WTC11 (cell line): ENCODE measurements at regions not wholly inside any gene's neighbourhood (a gene's known extent, or its start where the extent isn't known, plus 50 kb on each side); places are given as distances from the start of the nearest gene placed in this dataset.

Experiments used
- ATAC-seq: fragments of 200-7000 bp; cut with Tn5 transposase; 2 replicates; pipeline ENCODE4 v1.10.0; 2021; ENCODE audit warnings: mild to moderate bottlenecking, moderate library complexity
- CTCF ChIA-PET: fragments of 300-600 bp; sonication (Branson Sonifier 250); formaldehyde crosslinking; loops from one replicate; lab custom pipeline; 2021; ENCODE audit warnings: antibody characterized with exemption; lab: Charles Lee
- POLR2A ChIA-PET: fragments of 350-600 bp; sonication (Branson Sonifier 250); formaldehyde crosslinking; loops from one replicate; lab custom pipeline; 2021; ENCODE audit warnings: antibody characterized with exemption; lab: Charles Lee
- DNase-seq: peaks from one replicate; pipeline ENCODE4 v3.0.0; 2021; ENCODE audit warnings: low spot score
- H3K27ac Mint-ChIP-seq: 2 replicates; pipeline ENCODE4 v1.8.0; 2021; ENCODE audit warnings: mixed read lengths
- H3K27me3 Mint-ChIP-seq: 2 replicates; pipeline ENCODE4 v1.8.0; 2021; ENCODE audit warnings: low read depth, mild to moderate bottlenecking, moderate library complexity, mixed read lengths
- H3K36me3 Mint-ChIP-seq: 2 replicates; pipeline ENCODE4 v1.8.0; 2021; ENCODE audit warnings: mixed read lengths
- H3K4me1 Mint-ChIP-seq: 2 replicates; pipeline ENCODE4 v1.8.0; 2022; ENCODE audit warnings: mixed read lengths
- H3K4me3 Mint-ChIP-seq: 2 replicates; pipeline ENCODE4 v1.8.0; 2021; ENCODE audit warnings: mild to moderate bottlenecking, moderate library complexity, mixed read lengths
- H3K9me3 Mint-ChIP-seq: 2 replicates; pipeline ENCODE4 v1.8.0; 2021; ENCODE audit warnings: mixed read lengths
- ATF1 ChIP-seq: sonication (generic); formaldehyde crosslinking; IDR thresholded peaks from 2 replicates; pipeline ENCODE4 v1.8.1; 2023; ENCODE audit warnings: mild to moderate bottlenecking, moderate library complexity, missing genetic modification reagents
- CBFB ChIP-seq: sonication (generic); formaldehyde crosslinking; IDR thresholded peaks from 2 replicates; pipeline ENCODE4 v1.8.1; 2022; ENCODE audit warnings: mild to moderate bottlenecking, low read depth, missing genetic modification reagents
- CREB1 ChIP-seq: sonication (generic); formaldehyde crosslinking; IDR thresholded peaks from 2 replicates; pipeline ENCODE4 v1.8.0; 2023; ENCODE audit warnings: mild to moderate bottlenecking, missing genetic modification reagents
- CREM ChIP-seq: sonication (generic); formaldehyde crosslinking; IDR thresholded peaks from 2 replicates; pipeline ENCODE4 v1.8.1; 2022; ENCODE audit warnings: mild to moderate bottlenecking, missing genetic modification reagents, moderate library complexity
- EMX1 ChIP-seq: fragments of 250-450 bp; sonication (Bioruptor Pico); IDR thresholded peaks from 2 replicates; pipeline ENCODE4 v1.8.0; 2021; ENCODE audit warnings: mild to moderate bottlenecking
- FOXJ3 ChIP-seq: sonication (generic); formaldehyde crosslinking; IDR thresholded peaks from 2 replicates; pipeline ENCODE4 v1.9.0; 2021; ENCODE audit warnings: missing genetic modification reagents, mild to moderate bottlenecking, borderline replicate concordance
- FOXK1 ChIP-seq: sonication (generic); formaldehyde crosslinking; IDR thresholded peaks from 2 replicates; pipeline ENCODE4 v1.8.0; 2022; ENCODE audit warnings: mild to moderate bottlenecking, moderate library complexity, missing genetic modification reagents
- FOXP1 ChIP-seq: sonication (generic); formaldehyde crosslinking; IDR thresholded peaks from 2 replicates; pipeline ENCODE4 v1.8.0; 2022; ENCODE audit warnings: missing genetic modification reagents, mild to moderate bottlenecking, moderate library complexity, borderline replicate concordance
- HMGA2 ChIP-seq: fragments of 250-450 bp; sonication (Bioruptor Pico); IDR thresholded peaks from 2 replicates; pipeline ENCODE4 v1.4.0; 2021; ENCODE audit warnings: mild to moderate bottlenecking, moderate library complexity
- NFE2L1 ChIP-seq: sonication (generic); formaldehyde crosslinking; IDR thresholded peaks from 2 replicates; pipeline ENCODE4 v1.8.1; 2023; ENCODE audit warnings: missing genetic modification reagents
- NR3C1 ChIP-seq: sonication (generic); formaldehyde crosslinking; conservative IDR thresholded peaks from 2 replicates; pipeline ENCODE4 v1.8.1; 2023; ENCODE audit warnings: low read depth, mild to moderate bottlenecking, missing genetic modification reagents
- SMAD4 ChIP-seq: sonication (generic); formaldehyde crosslinking; IDR thresholded peaks from 2 replicates; pipeline ENCODE4 v1.8.0; 2022; ENCODE audit warnings: mild to moderate bottlenecking, missing genetic modification reagents
- SOX15 ChIP-seq: fragments of 250-450 bp; sonication (Bioruptor Pico); IDR thresholded peaks from 2 replicates; pipeline ENCODE4 v1.9.0; 2021; ENCODE audit warnings: mild to moderate bottlenecking
- SP1 ChIP-seq: sonication (generic); formaldehyde crosslinking; conservative IDR thresholded peaks from 2 replicates; pipeline ENCODE4 v1.8.1; 2022; ENCODE audit warnings: missing genetic modification reagents
- TEAD1 ChIP-seq: sonication (generic); formaldehyde crosslinking; IDR thresholded peaks from 2 replicates; pipeline ENCODE4 v1.8.0; 2022; ENCODE audit warnings: mild to moderate bottlenecking, missing genetic modification reagents
- ZNF138 ChIP-seq: sonication (generic); formaldehyde crosslinking; conservative IDR thresholded peaks from 2 replicates; pipeline ENCODE4 v1.8.1; 2022; ENCODE audit warnings: mild to moderate bottlenecking, moderate library complexity, missing genetic modification reagents
- TF ChIP-seq, protein P1 (sequence below): sonication (generic); formaldehyde crosslinking; IDR thresholded peaks from 2 replicates; pipeline ENCODE4 v1.8.1; 2023; ENCODE audit warnings: mild to moderate bottlenecking, missing genetic modification reagents, moderate library complexity
- TF ChIP-seq, protein P2 (sequence below): sonication (generic); formaldehyde crosslinking; IDR thresholded peaks from 2 replicates; pipeline ENCODE4 v1.8.0; 2022; ENCODE audit warnings: mild to moderate bottlenecking, missing genetic modification reagents
- TF ChIP-seq, protein P3 (sequence below): sonication (generic); formaldehyde crosslinking; IDR thresholded peaks from 2 replicates; pipeline ENCODE4 v1.8.1; 2023; ENCODE audit warnings: mild to moderate bottlenecking, missing genetic modification reagents, borderline replicate concordance
- TF ChIP-seq, protein P4 (sequence below): sonication (generic); formaldehyde crosslinking; conservative IDR thresholded peaks from 2 replicates; pipeline ENCODE4 v1.8.1; 2022; ENCODE audit warnings: mild to moderate bottlenecking, missing genetic modification reagents
- TF ChIP-seq, protein P5 (sequence below): sonication (generic); formaldehyde crosslinking; IDR thresholded peaks from 2 replicates; pipeline ENCODE4 v1.8.1; 2022; ENCODE audit warnings: missing genetic modification reagents, borderline replicate concordance

DNA sequence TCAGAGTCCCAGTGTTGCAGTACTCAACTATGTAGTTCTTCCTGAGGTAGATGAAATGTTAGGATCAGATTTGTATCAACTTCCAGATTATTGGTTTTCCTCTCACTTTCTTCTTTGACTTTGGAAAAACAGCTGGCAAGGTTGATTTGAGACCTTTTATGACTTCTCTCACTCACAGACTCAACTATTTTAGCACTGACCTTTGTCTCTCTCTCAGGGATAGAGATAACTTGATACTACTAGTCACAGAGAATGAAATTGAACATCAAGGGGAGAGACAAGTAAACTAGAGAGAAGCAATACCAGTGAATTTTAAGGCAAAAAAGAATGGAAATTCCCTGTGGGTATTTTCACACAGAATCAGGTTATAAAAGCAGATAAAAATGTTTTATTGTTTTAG is 159.7 kb upstream of the B3GALT2 start (continued):
- TF ChIP-seq HMGA2 (no peak), SMAD4 (CRISPR knock-in tag) (no peak), EMX1 (no peak)

DNA sequence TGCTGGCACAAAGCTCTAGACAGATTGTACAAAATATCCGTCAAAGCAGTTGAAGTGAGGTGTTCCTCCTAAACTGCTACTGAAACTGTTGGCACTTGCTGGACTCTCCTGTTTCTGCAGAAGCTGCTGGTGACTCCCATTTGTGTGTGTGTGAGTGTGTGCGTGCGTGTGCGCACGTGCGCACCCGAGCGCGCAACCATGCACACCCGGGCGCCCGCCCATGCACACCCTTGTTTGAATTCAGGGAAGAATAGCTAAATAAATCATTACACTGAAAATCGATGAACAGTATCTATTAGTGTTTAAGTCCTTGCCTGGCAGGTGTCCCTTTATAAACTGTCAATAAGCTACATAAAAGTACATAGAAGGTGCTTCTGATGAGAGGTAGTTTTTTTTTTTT is 156.4 kb upstream of the B3GALT2 start:
- H3K9me3 Mint-ChIP-seq, result no peaks in the 10 kb centered on the region
- ATAC-seq, result no peak
- ChIA-PET POLR2A (no interaction called here), CTCF (no interaction called here)
- no peak overlapping the region for H3K27ac Mint-ChIP-seq
- DNase-seq, result no peak
- H3K27me3 Mint-ChIP-seq, result no peaks in the 10 kb centered on the region
- no peak overlapping the region for H3K4me3 Mint-ChIP-seq
- H3K36me3 Mint-ChIP-seq, result no peaks in the 10 kb centered on the region
- TF ChIP-seq CBFB (CRISPR knock-in tag) (no peak), ATF1 (CRISPR knock-in tag) (no peak), NFE2L1 (CRISPR knock-in tag) (no peak), CREM (CRISPR knock-in tag) (no peak), ZNF138 (CRISPR knock-in tag) (no peak), NR3C1 (CRISPR knock-in tag) (no peak), FOXK1 (CRISPR knock-in tag) (no peak), SOX15 (no peak), FOXJ3 (CRISPR knock-in tag) (no peak), SP1 (no peak), TEAD1 (CRISPR knock-in tag) (no peak), FOXP1 (CRISPR knock-in tag) (no peak), CREB1 (CRISPR knock-in tag) (no peak)
- TF ChIP-seq, protein P1, sequence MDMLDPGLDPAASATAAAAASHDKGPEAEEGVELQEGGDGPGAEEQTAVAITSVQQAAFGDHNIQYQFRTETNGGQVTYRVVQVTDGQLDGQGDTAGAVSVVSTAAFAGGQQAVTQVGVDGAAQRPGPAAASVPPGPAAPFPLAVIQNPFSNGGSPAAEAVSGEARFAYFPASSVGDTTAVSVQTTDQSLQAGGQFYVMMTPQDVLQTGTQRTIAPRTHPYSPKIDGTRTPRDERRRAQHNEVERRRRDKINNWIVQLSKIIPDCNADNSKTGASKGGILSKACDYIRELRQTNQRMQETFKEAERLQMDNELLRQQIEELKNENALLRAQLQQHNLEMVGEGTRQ (CRISPR knock-in tag), result no peak
- TF ChIP-seq, protein P2, sequence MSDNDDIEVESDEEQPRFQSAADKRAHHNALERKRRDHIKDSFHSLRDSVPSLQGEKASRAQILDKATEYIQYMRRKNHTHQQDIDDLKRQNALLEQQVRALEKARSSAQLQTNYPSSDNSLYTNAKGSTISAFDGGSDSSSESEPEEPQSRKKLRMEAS (CRISPR knock-in tag), result no peak
- TF ChIP-seq, protein P3, sequence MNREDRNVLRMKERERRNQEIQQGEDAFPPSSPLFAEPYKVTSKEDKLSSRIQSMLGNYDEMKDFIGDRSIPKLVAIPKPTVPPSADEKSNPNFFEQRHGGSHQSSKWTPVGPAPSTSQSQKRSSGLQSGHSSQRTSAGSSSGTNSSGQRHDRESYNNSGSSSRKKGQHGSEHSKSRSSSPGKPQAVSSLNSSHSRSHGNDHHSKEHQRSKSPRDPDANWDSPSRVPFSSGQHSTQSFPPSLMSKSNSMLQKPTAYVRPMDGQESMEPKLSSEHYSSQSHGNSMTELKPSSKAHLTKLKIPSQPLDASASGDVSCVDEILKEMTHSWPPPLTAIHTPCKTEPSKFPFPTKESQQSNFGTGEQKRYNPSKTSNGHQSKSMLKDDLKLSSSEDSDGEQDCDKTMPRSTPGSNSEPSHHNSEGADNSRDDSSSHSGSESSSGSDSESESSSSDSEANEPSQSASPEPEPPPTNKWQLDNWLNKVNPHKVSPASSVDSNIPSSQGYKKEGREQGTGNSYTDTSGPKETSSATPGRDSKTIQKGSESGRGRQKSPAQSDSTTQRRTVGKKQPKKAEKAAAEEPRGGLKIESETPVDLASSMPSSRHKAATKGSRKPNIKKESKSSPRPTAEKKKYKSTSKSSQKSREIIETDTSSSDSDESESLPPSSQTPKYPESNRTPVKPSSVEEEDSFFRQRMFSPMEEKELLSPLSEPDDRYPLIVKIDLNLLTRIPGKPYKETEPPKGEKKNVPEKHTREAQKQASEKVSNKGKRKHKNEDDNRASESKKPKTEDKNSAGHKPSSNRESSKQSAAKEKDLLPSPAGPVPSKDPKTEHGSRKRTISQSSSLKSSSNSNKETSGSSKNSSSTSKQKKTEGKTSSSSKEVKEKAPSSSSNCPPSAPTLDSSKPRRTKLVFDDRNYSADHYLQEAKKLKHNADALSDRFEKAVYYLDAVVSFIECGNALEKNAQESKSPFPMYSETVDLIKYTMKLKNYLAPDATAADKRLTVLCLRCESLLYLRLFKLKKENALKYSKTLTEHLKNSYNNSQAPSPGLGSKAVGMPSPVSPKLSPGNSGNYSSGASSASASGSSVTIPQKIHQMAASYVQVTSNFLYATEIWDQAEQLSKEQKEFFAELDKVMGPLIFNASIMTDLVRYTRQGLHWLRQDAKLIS, result no peak
- TF ChIP-seq, protein P4, sequence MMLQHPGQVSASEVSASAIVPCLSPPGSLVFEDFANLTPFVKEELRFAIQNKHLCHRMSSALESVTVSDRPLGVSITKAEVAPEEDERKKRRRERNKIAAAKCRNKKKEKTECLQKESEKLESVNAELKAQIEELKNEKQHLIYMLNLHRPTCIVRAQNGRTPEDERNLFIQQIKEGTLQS (CRISPR knock-in tag), result no peak
- TF ChIP-seq, protein P5, sequence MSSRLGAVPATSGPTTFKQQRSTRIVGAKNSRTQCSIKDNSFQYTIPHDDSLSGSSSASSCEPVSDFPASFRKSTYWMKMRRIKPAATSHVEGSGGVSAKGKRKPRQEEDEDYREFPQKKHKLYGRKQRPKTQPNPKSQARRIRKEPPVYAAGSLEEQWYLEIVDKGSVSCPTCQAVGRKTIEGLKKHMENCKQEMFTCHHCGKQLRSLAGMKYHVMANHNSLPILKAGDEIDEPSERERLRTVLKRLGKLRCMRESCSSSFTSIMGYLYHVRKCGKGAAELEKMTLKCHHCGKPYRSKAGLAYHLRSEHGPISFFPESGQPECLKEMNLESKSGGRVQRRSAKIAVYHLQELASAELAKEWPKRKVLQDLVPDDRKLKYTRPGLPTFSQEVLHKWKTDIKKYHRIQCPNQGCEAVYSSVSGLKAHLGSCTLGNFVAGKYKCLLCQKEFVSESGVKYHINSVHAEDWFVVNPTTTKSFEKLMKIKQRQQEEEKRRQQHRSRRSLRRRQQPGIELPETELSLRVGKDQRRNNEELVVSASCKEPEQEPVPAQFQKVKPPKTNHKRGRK (CRISPR knock-in tag), result no peak
- H3K4me1 Mint-ChIP-seq, result no peaks in the 10 kb centered on the region
